ENCODE measurements at regions not wholly inside any gene's neighbourhood (a gene's known extent, or its start where the extent isn't known, plus 50 kb on each side); places are given as distances from the start of the nearest gene placed in this dataset.

- Histone ChIP-seq H3K4me1 (ENCODE audit: control insufficient read depth, insufficient read depth, low read length) (peaks cover 8% of the 10 kb centered on the region; the same call in 1 of the 2 replicates), H3K36me3 (ENCODE audit: control insufficient read depth, insufficient read depth, low read length) (no peaks in the 10 kb centered on the region), H3K27ac (ENCODE audit: low read depth, low read length) (no peak overlapping the region), H3K9me3 (ENCODE audit: control insufficient read depth, insufficient read depth, low read length) (no peaks in the 10 kb centered on the region), H3K9ac (ENCODE audit: low read depth, low read length) (no peak overlapping the region), H3K4me3 (ENCODE audit: low read depth, low read length) (no peak overlapping the region), H3K27me3 (ENCODE audit: control insufficient read depth, insufficient read depth, low read length) (no peaks in the 10 kb centered on the region)
Measured at GRCh38 chr11:23138761-23139160, 278.5 kb upstream of the CCDC179 start.

DNA sequence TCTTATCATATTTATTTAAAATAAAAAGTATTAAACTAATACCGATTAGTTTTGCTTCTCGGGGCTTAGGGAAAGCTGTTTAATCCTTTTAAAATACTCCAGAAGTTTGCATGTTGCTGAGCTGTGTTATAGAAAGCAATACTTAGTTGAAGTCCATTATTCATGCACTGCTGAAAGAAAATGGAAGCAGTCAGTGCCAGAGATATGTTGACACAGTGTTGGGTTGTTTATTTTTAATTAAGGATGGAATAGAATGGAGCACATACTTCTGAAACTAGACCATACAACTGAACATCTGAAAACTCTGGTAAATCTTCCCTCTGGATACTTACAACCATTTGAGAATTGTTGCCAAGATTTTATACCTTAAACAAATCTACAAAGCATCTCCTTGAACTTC, 282.7 kb upstream of the CCDC179 start:
- Histone ChIP-seq H3K36me3 (ENCODE audit: control insufficient read depth, insufficient read depth, low read length) (no peaks in the 10 kb centered on the region), H3K9ac (ENCODE audit: low read depth, low read length) (no peak overlapping the region), H3K4me3 (ENCODE audit: low read depth, low read length) (no peak overlapping the region), H3K27me3 (ENCODE audit: control insufficient read depth, insufficient read depth, low read length) (no peaks in the 10 kb centered on the region), H3K4me1 (ENCODE audit: control insufficient read depth, insufficient read depth, low read length) (peaks cover 36% of the 10 kb centered on the region), H3K9me3 (ENCODE audit: control insufficient read depth, insufficient read depth, low read length) (no peaks in the 10 kb centered on the region), H3K27ac (ENCODE audit: low read depth, low read length) (no peak overlapping the region)

- no peaks in the 10 kb centered on the region for H3K9me3 ChIP-seq (ENCODE audit: control insufficient read depth, insufficient read depth, low read length)
- no peak overlapping the region for H3K4me3 ChIP-seq (ENCODE audit: low read depth, low read length)
- H3K27ac ChIP-seq (ENCODE audit: low read depth, low read length) = no peak overlapping the region
- no peaks in the 10 kb centered on the region for H3K36me3 ChIP-seq (ENCODE audit: control insufficient read depth, insufficient read depth, low read length)
- H3K27me3 ChIP-seq (ENCODE audit: control insufficient read depth, insufficient read depth, low read length) = no peaks in the 10 kb centered on the region
- no peak overlapping the region for H3K9ac ChIP-seq (ENCODE audit: low read depth, low read length)
- H3K4me1 ChIP-seq (ENCODE audit: control insufficient read depth, insufficient read depth, low read length) = peaks cover 4% of the 10 kb centered on the region; the same call in 1 of the 2 replicates
Measured at GRCh38 chr11:23151819-23152218, 291.5 kb upstream of the CCDC179 start.

- H3K36me3 ChIP-seq (ENCODE audit: control insufficient read depth, insufficient read depth, low read length) = no peaks in the 10 kb centered on the region
Measured at GRCh38 chr11:23155503-23155902, 295.2 kb upstream of the CCDC179 start.

GRCh38 chr11:23164022-23164421, 303.7 kb upstream of the CCDC179 start:
- Histone ChIP-seq H3K9ac (ENCODE audit: low read depth, low read length) (no peak overlapping the region), H3K27ac (ENCODE audit: low read depth, low read length) (no peak overlapping the region), H3K9me3 (ENCODE audit: control insufficient read depth, insufficient read depth, low read length) (no peaks in the 10 kb centered on the region), H3K4me1 (ENCODE audit: control insufficient read depth, insufficient read depth, low read length) (peaks cover 3% of the 10 kb centered on the region; the same call in 1 of the 2 replicates), H3K27me3 (ENCODE audit: control insufficient read depth, insufficient read depth, low read length) (no peaks in the 10 kb centered on the region), H3K36me3 (ENCODE audit: control insufficient read depth, insufficient read depth, low read length) (no peaks in the 10 kb centered on the region), H3K4me3 (ENCODE audit: low read depth, low read length) (no peak overlapping the region)

More at GRCh38 chr11:23155503-23155902, 295.2 kb upstream of the CCDC179 start:
- Histone ChIP-seq H3K4me3 (ENCODE audit: low read depth, low read length) (no peak overlapping the region), H3K27ac (ENCODE audit: low read depth, low read length) (no peak overlapping the region), H3K9me3 (ENCODE audit: control insufficient read depth, insufficient read depth, low read length) (no peaks in the 10 kb centered on the region), H3K9ac (ENCODE audit: low read depth, low read length) (no peak overlapping the region), H3K4me1 (ENCODE audit: control insufficient read depth, insufficient read depth, low read length) (no peaks in the 10 kb centered on the region), H3K27me3 (ENCODE audit: control insufficient read depth, insufficient read depth, low read length) (no peaks in the 10 kb centered on the region)

DNA sequence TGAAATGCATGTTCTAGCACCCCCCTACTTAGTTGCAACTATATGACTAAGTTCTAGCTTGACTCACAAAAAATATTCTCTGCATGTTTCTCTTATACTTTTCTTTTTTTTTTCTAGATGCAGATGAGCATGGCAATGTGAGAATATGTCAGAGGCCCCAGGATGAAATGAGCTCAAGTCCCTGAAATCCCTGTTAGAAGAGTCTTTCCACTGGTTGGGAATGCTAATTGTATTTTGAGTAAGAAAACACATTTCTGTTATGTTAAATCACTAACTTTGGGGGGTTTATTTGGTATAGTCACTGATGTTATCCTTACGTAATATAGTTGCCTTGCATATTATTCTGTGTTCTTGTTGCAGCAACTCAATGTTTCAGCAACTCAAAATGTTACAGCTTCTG, 306.1 kb upstream of the CCDC179 start:
- H3K9me3 ChIP-seq (ENCODE audit: control insufficient read depth, insufficient read depth, low read length) = no peaks in the 10 kb centered on the region
- H3K27ac ChIP-seq (ENCODE audit: low read depth, low read length) = no peak overlapping the region
- H3K27me3 ChIP-seq (ENCODE audit: control insufficient read depth, insufficient read depth, low read length) = no peaks in the 10 kb centered on the region
- no peak overlapping the region for H3K4me3 ChIP-seq (ENCODE audit: low read depth, low read length)
- H3K4me1 ChIP-seq (ENCODE audit: control insufficient read depth, insufficient read depth, low read length) = peaks cover 22% of the 10 kb centered on the region
- H3K36me3 ChIP-seq (ENCODE audit: control insufficient read depth, insufficient read depth, low read length) = no peaks in the 10 kb centered on the region
- no peak overlapping the region for H3K9ac ChIP-seq (ENCODE audit: low read depth, low read length)

- Histone ChIP-seq H3K4me1 (ENCODE audit: control insufficient read depth, insufficient read depth, low read length) (peaks cover 6% of the 10 kb centered on the region), H3K4me3 (ENCODE audit: low read depth, low read length) (no peak overlapping the region), H3K27ac (ENCODE audit: low read depth, low read length) (no peak overlapping the region), H3K27me3 (ENCODE audit: control insufficient read depth, insufficient read depth, low read length) (no peaks in the 10 kb centered on the region), H3K36me3 (ENCODE audit: control insufficient read depth, insufficient read depth, low read length) (no peaks in the 10 kb centered on the region), H3K9ac (ENCODE audit: low read depth, low read length) (no peak overlapping the region), H3K9me3 (ENCODE audit: control insufficient read depth, insufficient read depth, low read length) (no peaks in the 10 kb centered on the region)
Measured at GRCh38 chr11:23179609-23180008, 319.3 kb upstream of the CCDC179 start.

DNA sequence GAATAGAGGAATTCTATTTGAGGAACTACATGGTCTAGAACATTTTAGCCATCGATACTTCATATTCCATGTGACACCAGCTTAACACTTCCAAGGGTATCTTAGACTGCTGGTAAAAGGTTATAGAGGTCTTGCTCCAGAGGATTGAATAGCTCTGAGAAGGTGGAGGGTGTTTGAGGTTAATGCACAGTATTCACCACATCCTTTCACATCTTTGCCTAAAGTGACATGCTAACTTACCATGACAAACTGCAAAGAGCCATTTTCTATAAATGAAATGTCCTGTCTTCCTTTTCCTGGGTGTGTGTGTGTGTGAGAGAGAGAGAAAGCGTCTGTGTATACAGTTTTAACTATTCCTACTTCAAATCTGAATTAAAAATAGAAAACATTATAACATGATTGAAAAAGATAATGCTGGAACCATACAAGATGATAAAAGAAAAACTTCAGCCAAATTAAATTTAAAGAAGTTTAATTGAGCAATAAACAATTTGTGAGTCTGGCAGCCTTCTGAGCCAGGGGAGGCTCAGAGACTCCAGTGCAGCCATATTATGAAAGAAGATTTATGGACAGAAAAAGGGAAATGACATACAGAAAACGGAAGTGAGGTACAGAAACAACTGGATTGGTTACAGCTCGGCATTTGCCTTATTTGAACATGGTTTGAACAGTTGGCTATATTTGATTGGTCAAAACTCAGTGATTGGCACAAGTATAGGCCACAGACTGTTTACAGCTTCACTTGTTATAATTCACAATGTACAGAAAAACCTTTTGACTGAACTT, 320.9 kb upstream of the CCDC179 start:
- H3K9ac ChIP-seq (ENCODE audit: low read depth, low read length) = no peak overlapping the region
- H3K36me3 ChIP-seq (ENCODE audit: control insufficient read depth, insufficient read depth, low read length) = no peaks in the 10 kb centered on the region
- no peak overlapping the region for H3K4me3 ChIP-seq (ENCODE audit: low read depth, low read length)
- no peaks in the 10 kb centered on the region for H3K27me3 ChIP-seq (ENCODE audit: control insufficient read depth, insufficient read depth, low read length)
- H3K9me3 ChIP-seq (ENCODE audit: control insufficient read depth, insufficient read depth, low read length) = no peaks in the 10 kb centered on the region
- H3K27ac ChIP-seq (ENCODE audit: low read depth, low read length) = no peak overlapping the region
- peaks cover 6% of the 10 kb centered on the region for H3K4me1 ChIP-seq (ENCODE audit: control insufficient read depth, insufficient read depth, low read length)

GRCh38 chr11:23192256-23192655, 332.0 kb upstream of the CCDC179 start:
- Histone ChIP-seq H3K4me1 (ENCODE audit: control insufficient read depth, insufficient read depth, low read length) (no peaks in the 10 kb centered on the region), H3K9me3 (ENCODE audit: control insufficient read depth, insufficient read depth, low read length) (no peaks in the 10 kb centered on the region; the same call in 1 of the 2 replicates)

DNA sequence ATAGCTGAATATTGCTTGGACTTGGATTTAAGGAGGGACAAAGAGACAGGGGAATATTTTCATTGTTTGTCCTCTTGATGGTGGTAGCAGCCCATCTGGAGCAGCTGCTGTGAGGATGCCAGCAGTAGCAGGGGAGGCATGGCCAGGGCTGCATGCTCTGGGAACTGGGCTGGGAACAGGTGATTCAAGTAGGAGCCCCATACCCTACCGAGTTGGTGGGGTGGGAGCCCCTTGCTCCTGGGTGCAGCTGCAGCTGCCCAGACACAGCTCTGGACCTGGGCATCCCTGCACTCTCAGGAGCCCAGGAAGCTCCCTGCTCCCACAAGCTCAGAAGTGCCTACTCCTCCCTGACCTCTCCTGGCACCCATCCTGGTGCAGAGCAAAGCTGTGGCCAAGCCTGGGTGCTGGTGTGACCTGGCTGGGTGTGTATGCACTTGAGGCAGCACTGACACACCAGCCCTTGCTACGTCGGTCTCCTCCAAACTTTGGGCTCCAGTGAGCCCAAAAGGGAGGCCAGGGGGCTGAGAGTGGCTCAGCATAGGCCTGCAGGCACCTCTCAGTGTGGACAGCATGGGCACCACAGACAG, 341.8 kb upstream of the CCDC179 start:
- Histone ChIP-seq H3K36me3 (ENCODE audit: control insufficient read depth, insufficient read depth, low read length) (no peaks in the 10 kb centered on the region), H3K4me1 (ENCODE audit: control insufficient read depth, insufficient read depth, low read length) (no peaks in the 10 kb centered on the region)

More at GRCh38 chr11:23192256-23192655, 332.0 kb upstream of the CCDC179 start:
- no peak overlapping the region for H3K9ac ChIP-seq (ENCODE audit: low read depth, low read length)
- no peak overlapping the region for H3K4me3 ChIP-seq (ENCODE audit: low read depth, low read length)
- H3K27ac ChIP-seq (ENCODE audit: low read depth, low read length) = no peak overlapping the region
- no peaks in the 10 kb centered on the region for H3K36me3 ChIP-seq (ENCODE audit: control insufficient read depth, insufficient read depth, low read length)
- H3K27me3 ChIP-seq (ENCODE audit: control insufficient read depth, insufficient read depth, low read length) = no peaks in the 10 kb centered on the region

GRCh38 chr11:23202611-23203010, 342.3 kb upstream of the CCDC179 start:
- H3K4me3 ChIP-seq (ENCODE audit: low read depth, low read length) = no peak overlapping the region
- peaks cover 35% of the 10 kb centered on the region for H3K9me3 ChIP-seq (ENCODE audit: control insufficient read depth, insufficient read depth, low read length)
- no peaks in the 10 kb centered on the region for H3K36me3 ChIP-seq (ENCODE audit: control insufficient read depth, insufficient read depth, low read length)
- H3K27ac ChIP-seq (ENCODE audit: low read depth, low read length) = no peak overlapping the region
- H3K4me1 ChIP-seq (ENCODE audit: control insufficient read depth, insufficient read depth, low read length) = no peaks in the 10 kb centered on the region
- H3K9ac ChIP-seq (ENCODE audit: low read depth, low read length) = no peak overlapping the region
- no peaks in the 10 kb centered on the region for H3K27me3 ChIP-seq (ENCODE audit: control insufficient read depth, insufficient read depth, low read length)

More for the DNA sequence above, 341.8 kb upstream of the CCDC179 start:
- Histone ChIP-seq H3K9me3 (ENCODE audit: control insufficient read depth, insufficient read depth, low read length) (peaks cover 36% of the 10 kb centered on the region), H3K27ac (ENCODE audit: low read depth, low read length) (no peak overlapping the region), H3K27me3 (ENCODE audit: control insufficient read depth, insufficient read depth, low read length) (no peaks in the 10 kb centered on the region), H3K4me3 (ENCODE audit: low read depth, low read length) (no peak overlapping the region), H3K9ac (ENCODE audit: low read depth, low read length) (no peak overlapping the region)

Data from HUES48 (cell line).